ENCODE measurements at regions not wholly inside any gene's neighbourhood (a gene's known extent, or its start where the extent isn't known, plus 50 kb on each side); places are given as distances from the start of the nearest gene placed in this dataset.

DNA sequence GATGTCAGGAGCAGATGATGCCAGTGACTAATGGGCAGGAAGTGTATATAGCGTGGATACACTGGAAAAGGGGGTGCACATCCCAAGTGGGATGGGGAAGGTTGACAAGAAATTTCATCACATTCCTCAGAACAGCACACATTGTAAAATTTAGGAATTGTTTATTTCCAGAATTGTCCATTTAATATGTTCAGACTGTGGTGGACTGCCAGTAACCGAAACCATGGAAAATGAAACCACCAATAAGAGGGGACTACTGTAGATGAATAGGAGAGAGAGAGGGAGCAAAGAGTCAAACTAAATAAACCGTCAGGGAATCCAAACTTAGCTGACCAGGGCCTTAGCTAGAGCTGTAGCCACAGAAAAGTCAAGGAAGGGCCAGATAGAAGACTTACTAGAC lies 164.4 kb upstream of the PRDM1 start:
- no peak for DNase-seq (ENCODE audit: low read depth)
- TF ChIP-seq, protein P1, sequence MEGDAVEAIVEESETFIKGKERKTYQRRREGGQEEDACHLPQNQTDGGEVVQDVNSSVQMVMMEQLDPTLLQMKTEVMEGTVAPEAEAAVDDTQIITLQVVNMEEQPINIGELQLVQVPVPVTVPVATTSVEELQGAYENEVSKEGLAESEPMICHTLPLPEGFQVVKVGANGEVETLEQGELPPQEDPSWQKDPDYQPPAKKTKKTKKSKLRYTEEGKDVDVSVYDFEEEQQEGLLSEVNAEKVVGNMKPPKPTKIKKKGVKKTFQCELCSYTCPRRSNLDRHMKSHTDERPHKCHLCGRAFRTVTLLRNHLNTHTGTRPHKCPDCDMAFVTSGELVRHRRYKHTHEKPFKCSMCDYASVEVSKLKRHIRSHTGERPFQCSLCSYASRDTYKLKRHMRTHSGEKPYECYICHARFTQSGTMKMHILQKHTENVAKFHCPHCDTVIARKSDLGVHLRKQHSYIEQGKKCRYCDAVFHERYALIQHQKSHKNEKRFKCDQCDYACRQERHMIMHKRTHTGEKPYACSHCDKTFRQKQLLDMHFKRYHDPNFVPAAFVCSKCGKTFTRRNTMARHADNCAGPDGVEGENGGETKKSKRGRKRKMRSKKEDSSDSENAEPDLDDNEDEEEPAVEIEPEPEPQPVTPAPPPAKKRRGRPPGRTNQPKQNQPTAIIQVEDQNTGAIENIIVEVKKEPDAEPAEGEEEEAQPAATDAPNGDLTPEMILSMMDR (IDR thresholded peaks at IDR 0.05; ENCODE audit: control insufficient read depth, insufficient read depth, low read depth, low read length, missing control alignments): no peak
- no peak overlapping the region for H3K4me3 ChIP-seq (ENCODE audit: control insufficient read depth, low read depth, low read length)

- TF ChIP-seq, protein P1 (IDR thresholded peaks at IDR 0.05; ENCODE audit: control insufficient read depth, insufficient read depth, low read depth, low read length, missing control alignments): no peak
- no peak for DNase-seq (ENCODE audit: low read depth)
- H3K4me3 ChIP-seq (ENCODE audit: control insufficient read depth, low read depth, low read length): no peak overlapping the region
These were observed 166.1 kb upstream of the PRDM1 start for GRCh38 chr6:105920071-105920470.

DNA sequence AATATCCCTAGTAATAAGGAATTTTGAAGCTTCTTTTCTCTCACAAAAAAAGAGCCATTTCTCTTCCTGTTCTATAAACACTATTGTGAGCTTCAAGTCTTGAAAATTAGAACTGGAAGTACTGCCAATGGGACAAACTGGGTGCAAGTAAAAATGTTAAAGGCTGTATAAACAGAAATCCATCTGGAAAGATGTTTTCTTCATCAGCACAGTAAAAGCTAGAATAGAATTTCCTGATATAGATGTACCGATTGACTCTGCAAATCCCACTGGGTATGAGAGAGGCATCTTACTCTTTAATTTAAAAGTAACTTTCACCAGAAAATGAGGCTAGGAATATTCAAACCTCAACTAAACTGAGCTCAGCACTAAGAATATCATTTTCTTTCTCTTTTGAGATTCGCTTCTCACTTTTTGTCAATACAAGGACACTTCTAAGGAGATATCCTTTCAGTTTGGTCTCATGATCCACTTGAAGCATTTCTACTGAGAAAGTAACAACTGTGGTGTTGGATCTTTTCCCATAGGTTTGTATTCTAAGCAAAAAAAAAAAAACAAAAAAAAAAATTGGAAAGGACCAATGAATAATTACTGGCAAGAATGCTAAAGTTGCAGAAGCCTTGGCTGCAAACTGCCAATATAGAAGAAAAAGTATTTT lies 169.0 kb upstream of the PRDM1 start:
- TF ChIP-seq, protein P1 (IDR thresholded peaks at IDR 0.05; ENCODE audit: control insufficient read depth, insufficient read depth, low read depth, low read length, missing control alignments): no peak
- no peak for DNase-seq (ENCODE audit: low read depth)
- no peak overlapping the region for H3K4me3 ChIP-seq (ENCODE audit: control insufficient read depth, low read depth, low read length)

DNA sequence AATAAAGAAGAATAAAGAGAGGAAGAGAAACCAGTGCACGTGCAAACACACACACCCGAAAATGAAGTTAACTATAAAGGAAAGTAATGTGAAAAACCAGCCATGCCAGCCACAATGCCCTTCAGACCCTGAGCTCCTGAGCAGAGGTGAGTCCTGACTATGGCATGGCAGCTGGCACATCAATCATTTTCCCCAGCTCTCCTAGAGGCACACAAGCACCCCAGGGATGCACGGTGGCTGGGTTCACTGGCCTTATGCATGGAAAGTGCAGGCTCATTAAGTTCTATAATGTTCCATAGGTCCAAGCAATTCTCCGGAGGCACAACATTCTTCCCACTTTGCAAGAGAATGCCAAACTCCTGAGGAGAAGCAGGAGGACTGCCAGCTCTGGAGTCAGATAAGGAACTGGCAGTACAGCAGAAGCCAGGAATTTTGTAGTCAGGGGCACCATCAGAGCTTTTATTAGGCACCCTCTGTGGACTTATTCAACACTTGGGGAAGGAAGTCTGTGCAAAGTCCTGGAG lies 175.0 kb upstream of the PRDM1 start:
- no peak for DNase-seq (ENCODE audit: low read depth)
- H3K4me3 ChIP-seq (ENCODE audit: control insufficient read depth, low read depth, low read length): no peak overlapping the region
- TF ChIP-seq, protein P1 (IDR thresholded peaks at IDR 0.05; ENCODE audit: control insufficient read depth, insufficient read depth, low read depth, low read length, missing control alignments): no peak

DNA sequence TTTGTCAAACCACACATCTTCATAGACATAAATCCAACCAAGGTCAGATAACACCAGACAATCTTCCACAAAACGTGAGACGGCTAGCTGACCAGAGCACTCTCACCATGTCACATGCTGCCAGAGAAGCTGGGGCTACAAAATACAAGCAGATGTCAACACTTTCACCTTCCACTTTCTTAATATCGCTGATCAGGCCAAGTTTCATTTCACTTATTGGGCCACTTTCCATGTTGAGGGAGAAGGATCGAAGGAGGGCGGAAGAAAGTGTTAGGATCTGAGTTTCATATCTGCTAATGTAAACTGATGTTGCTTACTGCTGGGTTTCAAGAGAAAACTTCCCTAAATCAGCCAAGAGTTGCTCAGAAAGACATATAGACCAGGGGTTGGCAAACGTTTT lies 177.0 kb upstream of the PRDM1 start:
- no peak for DNase-seq (ENCODE audit: low read depth)
- TF ChIP-seq, protein P1 (IDR thresholded peaks at IDR 0.05; ENCODE audit: control insufficient read depth, insufficient read depth, low read depth, low read length, missing control alignments): no peak
- H3K4me3 ChIP-seq (ENCODE audit: control insufficient read depth, low read depth, low read length): no peak overlapping the region

DNA sequence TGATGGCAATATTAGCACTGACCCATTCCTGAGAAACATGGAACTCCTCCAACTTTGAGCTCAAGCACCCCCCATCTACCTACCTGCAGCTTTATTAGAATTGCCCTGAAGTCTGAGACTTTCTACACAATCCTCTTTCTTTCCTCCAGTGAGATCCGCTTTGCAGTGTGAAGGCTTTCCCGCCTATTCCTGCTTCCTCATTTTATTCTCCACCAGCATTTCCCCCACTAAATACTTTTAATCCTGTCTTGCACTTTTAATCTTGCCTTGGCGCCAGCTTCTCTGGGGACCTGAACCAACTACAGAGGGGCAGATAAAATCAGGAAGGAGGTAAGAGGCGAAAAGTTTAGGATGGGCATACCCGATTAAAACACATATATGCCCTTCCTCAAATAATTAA lies 178.1 kb upstream of the PRDM1 start:
- no peak overlapping the region for H3K4me3 ChIP-seq (ENCODE audit: control insufficient read depth, low read depth, low read length)
- no peak for DNase-seq (ENCODE audit: low read depth)
- TF ChIP-seq, protein P1 (IDR thresholded peaks at IDR 0.05; ENCODE audit: control insufficient read depth, insufficient read depth, low read depth, low read length, missing control alignments): no peak

Data from AG09309 (cell line).